Adrenal gland (tissue), 9 donors: ENCODE measurements at regions not wholly inside any gene's neighbourhood (a gene's known extent, or its start where the extent isn't known, plus 50 kb on each side); places are given as distances from the start of the nearest gene placed in this dataset.

Experiments
- DNase-seq, 7 donors: peaks; one replicate each; pipeline ENCODE4 v3.0.0-alpha.2; 2019 to 2020
- H3K27ac ChIP-seq, 5 donors: fragments of 200-600 bp; sonication (generic) in 4 of 5; 1 replicate in 3 of 5; 2 replicates in 2 of 5; pipeline versions ENCODE4 v1.5.1 to v1.8.0; 2016 to 2020; ENCODE audit warnings: mild to moderate bottlenecking in 1 of 5
- H3K27me3 ChIP-seq: fragments of 200-600 bp; 2 replicates; pipeline ENCODE4 v1.8.0; 2021
- H3K36me3 ChIP-seq, 2 donors: fragments of 200-600 bp; replicated peaks in 1 of 2; 1 replicate in 1 of 2; 2 replicates in 1 of 2; pipeline versions ENCODE4 v1.5.1 to v1.8.0; 2018 to 2022
- H3K4me1 ChIP-seq, 2 donors: fragments of 200-600 bp; replicated peaks in 1 of 2; 1 replicate in 1 of 2; 2 replicates in 1 of 2; pipeline versions ENCODE4 v1.5.1 to v1.8.0; 2018 to 2021
- H3K4me3 ChIP-seq, 4 donors: fragments of 200-600 bp; sonication (generic) in 3 of 4; one replicate each; pipeline ENCODE4 v1.5.1; 2016 to 2018
- H3K9me3 ChIP-seq, 3 donors: fragments of 200-600 bp; sonication (generic) in 1 of 3; replicated peaks in 1 of 3; 1 replicate in 2 of 3; 2 replicates in 1 of 3; pipeline versions ENCODE4 v1.5.1 to v1.8.0; 2016 to 2021
- CTCF ChIP-seq, 6 experiments: fragments of 450-650 bp in 4 of 6; fragments of 200-600 bp in 2 of 6; sonication (generic) in 1 of 6; IDR thresholded peaks; 1 replicate in 5 of 6; 2 replicates in 1 of 6; pipeline versions ENCODE4 v1.5.1 to v1.8.0; 2016 to 2021; ENCODE audit warnings: antibody characterized with exemption in 6 of 6, mild to moderate bottlenecking in 2 of 6, moderate library complexity in 1 of 6
- POLR2A ChIP-seq, 2 donors: fragments of 450-650 bp; IDR thresholded peaks; one replicate each; pipeline ENCODE4 v1.6.1; 2017; ENCODE audit warnings: antibody characterized with exemption in 2 of 2, mild to moderate bottlenecking in 2 of 2, moderate library complexity in 1 of 2
- WGBS, 4 donors: extraction: QIAGEN DNeasy Blood & Tissue Kit in 2 of 4; methylation state at CpG; one replicate each; pipeline versions ENCODE4 v1.1.5 to v1.1.7; 2013 to 2017; 5-methylcytosine and 5-hydroxymethylcytosine counted together
- intact Hi-C, 2 donors: fragments of 100-400 bp; cut with DNase I; formaldehyde crosslinking; loops; one replicate each; pipeline versions ENCODE4 v1.14.1 to v1.15.0; 2022 to 2023
- donor health status: healthy with polysubstance abuse.
- donor health status: Bipolar disorder and iron deficiency.
- donor health status: DM: yes; HTN: yes; CAD: no.
- donor health status: DM: no; HTN: no; CAD: no.
- donor health status: DM: no; HTN: no; CAD: no.

- H3K9me3 ChIP-seq, result no peaks in the 10 kb centered on the region
- TF ChIP-seq POLR2A (IDR thresholded peaks at IDR 0.05) (no peak), CTCF (IDR thresholded peaks at IDR 0.05) (no peak)
- intact Hi-C loops, result no loop called here
- H3K4me1 ChIP-seq, result no peaks in the 10 kb centered on the region
- DNase-seq, result no peak
- H3K36me3 ChIP-seq, result no peaks in the 10 kb centered on the region
- no peak overlapping the region for H3K27ac ChIP-seq
- H3K4me3 ChIP-seq, result no peak overlapping the region
- H3K27me3 ChIP-seq, result no peaks in the 10 kb centered on the region
Measured at GRCh38 chr5:66538126-66538525, 58.1 kb upstream of the MAST4 start.

- TF ChIP-seq POLR2A (IDR thresholded peaks at IDR 0.05) (no peak), CTCF (IDR thresholded peaks at IDR 0.05) (no peak)
- WGBS, 4 donors, result 82 to 98% (median 93%) methylated on average over 3 of the region's 3 CpGs
- no peak for DNase-seq
- H3K9me3 ChIP-seq, result no peaks in the 10 kb centered on the region
- no peak overlapping the region for H3K4me3 ChIP-seq
- H3K36me3 ChIP-seq, result no peaks in the 10 kb centered on the region
- no peaks in the 10 kb centered on the region for H3K4me1 ChIP-seq
- no peaks in the 10 kb centered on the region for H3K27me3 ChIP-seq
- intact Hi-C loops, result no loop called here
- no peak overlapping the region for H3K27ac ChIP-seq
Measured at GRCh38 chr5:66538531-66538930, 57.7 kb upstream of the MAST4 start.

GRCh38 chr5:66540078-66540477 lies 56.1 kb upstream of the MAST4 start:
- TF ChIP-seq CTCF (IDR thresholded peaks at IDR 0.05), result no peak
- no peak for TF ChIP-seq POLR2A (IDR thresholded peaks at IDR 0.05)
- Histone ChIP-seq H3K27me3 (no peaks in the 10 kb centered on the region), H3K27ac (no peak overlapping the region), H3K9me3 (no peaks in the 10 kb centered on the region), H3K36me3 (no peaks in the 10 kb centered on the region), H3K4me1 (no peaks in the 10 kb centered on the region), H3K4me3 (no peak overlapping the region)
- 59 to 70% (median 65%) methylated on average over 2 of the region's 2 CpGs for WGBS, 4 donors
- no peak for DNase-seq
- intact Hi-C loops, result no loop called here

GRCh38 chr5:66542711-66543110 lies 53.5 kb upstream of the MAST4 start:
- Histone ChIP-seq H3K4me1 (no peaks in the 10 kb centered on the region), H3K27ac (no peak overlapping the region), H3K4me3 (no peak overlapping the region), H3K27me3 (no peaks in the 10 kb centered on the region), H3K36me3 (no peaks in the 10 kb centered on the region), H3K9me3 (no peaks in the 10 kb centered on the region)
- TF ChIP-seq POLR2A (IDR thresholded peaks at IDR 0.05) (no peak), CTCF (IDR thresholded peaks at IDR 0.05) (no peak)
- intact Hi-C loops, result no loop called here
- no peak for DNase-seq
